Superior temporal gyrus (tissue), 1 donor: ENCODE measurements at regions not wholly inside any gene's neighbourhood (a gene's known extent, or its start where the extent isn't known, plus 50 kb on each side); places are given as distances from the start of the nearest gene placed in this dataset.
"Not testable (repeated sequence)": the region's sequence is repeated elsewhere in the genome, so short reads cannot be mapped to it uniquely, and the experiment has no call there.

Experiments used
- DNase-seq: peaks from one replicate; pipeline ENCODE4 v3.0.0-alpha.2; 2016; ENCODE audit errors: extremely low spot score

GRCh38 chr5:88666761-88667495 lies 216.1 kb downstream of the MEF2C start:
- peak; percentile 83 for DNase-seq

GRCh38 chr5:88665750-88666215 lies 217.2 kb downstream of the MEF2C start:
- peak; percentile 87 for DNase-seq

GRCh38 chr5:88664645-88665044 lies 218.3 kb downstream of the MEF2C start:
- DNase-seq, result peak; percentile 67

- peak; percentile 93 for DNase-seq
These were observed 219.2 kb downstream of the MEF2C start for GRCh38 chr5:88663793-88664216.

- peak; percentile 57 for DNase-seq
These were observed 220.1 kb downstream of the MEF2C start for GRCh38 chr5:88662846-88663245.

- DNase-seq, result no peak
These were observed 221.2 kb downstream of the MEF2C start for GRCh38 chr5:88661806-88662207.

- peak; percentile 96 for DNase-seq
These were observed 221.8 kb downstream of the MEF2C start for GRCh38 chr5:88660947-88661805.

- no peak for DNase-seq
These were observed 222.6 kb downstream of the MEF2C start for GRCh38 chr5:88660264-88660946.

GRCh38 chr5:88659529-88660263 lies 223.3 kb downstream of the MEF2C start:
- DNase-seq, result peak; percentile 78

- peak; percentile 80 for DNase-seq
These were observed 224.1 kb downstream of the MEF2C start for GRCh38 chr5:88658886-88659285.

- peak; percentile 74 for DNase-seq
These were observed 224.8 kb downstream of the MEF2C start for GRCh38 chr5:88657906-88658775.

GRCh38 chr5:88657136-88657535 lies 225.8 kb downstream of the MEF2C start:
- peak; percentile 68 for DNase-seq

GRCh38 chr5:88656221-88656950 lies 226.6 kb downstream of the MEF2C start:
- DNase-seq, result peak; percentile 92

GRCh38 chr5:88653471-88653870 lies 229.5 kb downstream of the MEF2C start:
- DNase-seq, result no peak

GRCh38 chr5:88647901-88648300 lies 235.1 kb downstream of the MEF2C start:
- DNase-seq, result no peak

- DNase-seq, result no peak
These were observed 236.1 kb downstream of the MEF2C start for GRCh38 chr5:88646866-88647265.

- no peak for DNase-seq
These were observed 238.3 kb downstream of the MEF2C start for GRCh38 chr5:88644676-88645075.

GRCh38 chr5:88643315-88643714 lies 239.7 kb downstream of the MEF2C start:
- no peak for DNase-seq

- DNase-seq, result no peak
These were observed 249.0 kb downstream of the MEF2C start for GRCh38 chr5:88634014-88634413.

- DNase-seq, result not testable (repeated sequence)
These were observed 260.1 kb downstream of the MEF2C start for GRCh38 chr5:88622890-88623289.
